SK-N-MC (cell line): ENCODE measurements at regions not wholly inside any gene's neighbourhood (a gene's known extent, or its start where the extent isn't known, plus 50 kb on each side); places are given as distances from the start of the nearest gene placed in this dataset.
"Not testable (repeated sequence)": the region's sequence is repeated elsewhere in the genome, so short reads cannot be mapped to it uniquely, and the experiment has no call there.

Experiments
- EZH2 ChIP-seq: fragments of 200-600 bp; sonication (generic); IDR thresholded peaks from one replicate; pipeline ENCODE4 v1.6.1; 2017; ENCODE audit warnings: antibody characterized with exemption
- FOXP2 ChIP-seq: optimal IDR thresholded peaks from 2 replicates; pipeline ENCODE3; 2011; ENCODE audit warnings: mild to moderate bottlenecking, moderate library complexity; ENCODE audit not compliant: insufficient read depth; ENCODE audit errors: extremely low read length, control extremely low read depth
- POLR2AphosphoS5 ChIP-seq: IDR thresholded peaks from 2 replicates; pipeline ENCODE4 v1.6.1; 2012; ENCODE audit warnings: mild to moderate bottlenecking, low read depth, low read length, borderline replicate concordance

- not testable (repeated sequence) for TF ChIP-seq EZH2, POLR2AphosphoS5, FOXP2
Measured at GRCh38 chr1:144533480-144533879, 59.2 kb upstream of the PPIAL4F start.
